HCT116 (cell line): ENCODE measurements at regions not wholly inside any gene's neighbourhood (a gene's known extent, or its start where the extent isn't known, plus 50 kb on each side); places are given as distances from the start of the nearest gene placed in this dataset.

Source experiments
- ATAC-seq: fragments of 200-7000 bp; cut with Tn5 transposase; 2 replicates; pipeline ENCODE4 v1.9.1; 2020; ENCODE audit warnings: mild to moderate bottlenecking, moderate library complexity
- BruUV-seq: library from RNA; stranded (reverse); fragments of 400-500 nt; replicated peaks from 2 replicates; lab custom pipeline; 2021; lab: Mats Ljungman, UMichigan
- CTCF ChIA-PET: fragments of 300-600 bp; sonication (Branson Sonifier 250); formaldehyde crosslinking; loops from one replicate; lab custom pipeline; 2021; ENCODE audit warnings: antibody characterized with exemption; lab: Charles Lee
- POLR2A ChIA-PET: fragments of 300-600, 350-600 bp; sonication (Branson Sonifier 250); formaldehyde crosslinking; loops from one replicate; lab custom pipeline; 2021; ENCODE audit warnings: antibody characterized with exemption; lab: Charles Lee
- RAD21 ChIA-PET, 2 experiments: fragments of 300-600 bp; sonication (Branson Sonifier 250); formaldehyde crosslinking; loops; one replicate each; lab custom pipeline; 2023; ENCODE audit warnings: low total read pairs in 2 of 2; ENCODE audit not compliant: uncharacterized antibody in 2 of 2, unreplicated experiment in 2 of 2, low non-redundant PET in 1 of 2; lab: Charles Lee
- DNase-seq: peaks from one replicate; pipeline ENCODE4 v3.0.0-alpha.2; 2010; ENCODE audit warnings: low read depth, low spot score
- H2AFZ ChIP-seq: fragments of 200-600 bp; shearing (Covaris generic), sonication (generic); 2 replicates; pipeline ENCODE4 v1.6.1; 2017; ENCODE audit warnings: low read depth, mixed run types, mixed read lengths, antibody characterized with exemption, low read length; ENCODE audit not compliant: poor library complexity, severe bottlenecking
- H3K27ac ChIP-seq: 2 replicates; pipeline ENCODE4 v1.5.1; 2012; ENCODE audit warnings: low read depth, low read length
- H3K27me3 ChIP-seq: fragments of 200-600 bp; sonication (generic); 2 replicates; pipeline ENCODE4 v1.6.1; 2016; ENCODE audit warnings: mixed run types, low read length, mixed read lengths; ENCODE audit not compliant: insufficient read depth
- H3K36me3 ChIP-seq, 2 experiments: fragments of 200-500 bp in 1 of 2; fragments of 200-600 bp in 1 of 2; sonication (Bioruptor generic) in 1 of 2; sonication (generic) in 1 of 2; 2 replicates each; pipeline versions ENCODE4 v1.5.1 to v1.6.1; 2014 to 2016; ENCODE audit warnings: low read length in 2 of 2, inconsistent platforms in 1 of 2, mixed read lengths in 1 of 2, mixed run types in 1 of 2; ENCODE audit not compliant: insufficient read depth in 2 of 2, control insufficient read depth in 1 of 2
- H3K4me1 ChIP-seq, 2 experiments: fragments of 200-600 bp in 1 of 2; sonication (generic) in 1 of 2; 2 replicates each; pipeline versions ENCODE4 v1.5.1 to v1.6.1; 2012 to 2017; ENCODE audit warnings: low read length in 2 of 2, inconsistent platforms in 1 of 2, mild to moderate bottlenecking in 1 of 2, mixed read lengths in 1 of 2, mixed run types in 1 of 2, moderate library complexity in 1 of 2; ENCODE audit not compliant: insufficient read depth in 2 of 2, control insufficient read depth in 1 of 2
- H3K4me2 ChIP-seq: fragments of 200-600 bp; sonication (generic); 2 replicates; pipeline ENCODE4 v1.6.1; 2017; ENCODE audit warnings: mixed run types, low read length, mixed read lengths
- H3K4me3 ChIP-seq, 2 experiments: fragments of 200-600 bp in 1 of 2; sonication (generic) in 1 of 2; replicated peaks in 1 of 2; 2 replicates each; pipeline ENCODE4 v1.5.1; 2011 to 2016; ENCODE audit warnings: low read length in 2 of 2, control low read depth in 1 of 2, low read depth in 1 of 2, mild to moderate bottlenecking in 1 of 2, mixed read lengths in 1 of 2, mixed run types in 1 of 2
- H3K79me2 ChIP-seq: fragments of 200-600 bp; sonication (generic); 2 replicates; pipeline ENCODE4 v1.6.1; 2017; ENCODE audit warnings: mild to moderate bottlenecking, mixed run types, low read length, moderate library complexity, mixed read lengths; ENCODE audit not compliant: insufficient read depth
- H3K9ac ChIP-seq: fragments of 200-600 bp; sonication (generic); 2 replicates; pipeline ENCODE4 v1.6.1; 2016; ENCODE audit warnings: low read length, mixed read lengths
- H3K9me2 ChIP-seq: fragments of 200-600 bp; sonication (generic), shearing (Covaris generic); 2 replicates; pipeline ENCODE4 v1.6.1; 2017; ENCODE audit warnings: mixed run types, mild to moderate bottlenecking, moderate library complexity; ENCODE audit not compliant: insufficient read depth
- H3K9me3 ChIP-seq, 2 experiments: fragments of 200-500 bp in 1 of 2; fragments of 200-600 bp in 1 of 2; sonication (Bioruptor generic) in 1 of 2; sonication (generic) in 1 of 2; 2 replicates each; pipeline ENCODE4 v1.6.1; 2014 to 2017; ENCODE audit warnings: low read length in 2 of 2, mixed read lengths in 2 of 2, inconsistent platforms in 1 of 2, low read depth in 1 of 2, mild to moderate bottlenecking in 1 of 2, mixed run types in 1 of 2, moderate library complexity in 1 of 2; ENCODE audit not compliant: control insufficient read depth in 1 of 2, insufficient read depth in 1 of 2
- H4K20me1 ChIP-seq: fragments of 200-600 bp; sonication (generic), shearing (Covaris generic); 2 replicates; pipeline ENCODE4 v1.6.1; 2017; ENCODE audit warnings: mixed run types, mild to moderate bottlenecking, moderate library complexity; ENCODE audit not compliant: insufficient read depth
- CEBPB ChIP-seq: IDR thresholded peaks from 2 replicates; pipeline ENCODE4 v1.6.1; 2012; ENCODE audit warnings: low read depth
- EZH2 ChIP-seq: fragments of 200-600 bp; sonication (generic); IDR thresholded peaks from 2 replicates; pipeline ENCODE4 v1.6.1; 2017; ENCODE audit warnings: antibody characterized with exemption, mixed run types
- EZH2phosphoT487 ChIP-seq: fragments of 200-600 bp; IDR thresholded peaks from 2 replicates; pipeline ENCODE4 v1.6.1; 2018; ENCODE audit warnings: antibody characterized with exemption, borderline replicate concordance
- JUND ChIP-seq: IDR thresholded peaks from 2 replicates; pipeline ENCODE4 v1.6.1; 2012
- MAX ChIP-seq: IDR thresholded peaks from 2 replicates; pipeline ENCODE4 v1.6.1; 2012
- POLR2AphosphoS5 ChIP-seq: IDR thresholded peaks from 2 replicates; pipeline ENCODE4 v1.6.1; 2011; ENCODE audit warnings: mild to moderate bottlenecking, low read depth, low read length, moderate library complexity
- RAD21 ChIP-seq: IDR thresholded peaks from 2 replicates; pipeline ENCODE4 v1.6.1; 2012; ENCODE audit warnings: low read depth, mild to moderate bottlenecking
- SP1 ChIP-seq: IDR thresholded peaks from 2 replicates; pipeline ENCODE4 v1.6.1; 2012; ENCODE audit warnings: low read depth
- SRF ChIP-seq: IDR thresholded peaks from 2 replicates; pipeline ENCODE4 v1.6.1; 2012; ENCODE audit warnings: low read depth
- YY1 ChIP-seq: IDR thresholded peaks from 2 replicates; pipeline ENCODE4 v1.6.1; 2011; ENCODE audit warnings: low read length, low read depth, moderate library complexity, mild to moderate bottlenecking; ENCODE audit not compliant: insufficient replicate concordance; ENCODE audit errors: extremely low read depth
- ZFX ChIP-seq: fragments of 450-650 bp; IDR thresholded peaks from 2 replicates; pipeline ENCODE4 v1.6.1; 2017
- intact Hi-C: fragments of 100-400 bp; cut with micrococcal nuclease; formaldehyde crosslinking; loops from 2 replicates; pipeline ENCODE4 v1.10.0; 2022
- TF ChIP-seq, protein P1 (sequence below): IDR thresholded peaks from 2 replicates; pipeline ENCODE4 v1.6.1; 2012; ENCODE audit warnings: low read depth

DNA sequence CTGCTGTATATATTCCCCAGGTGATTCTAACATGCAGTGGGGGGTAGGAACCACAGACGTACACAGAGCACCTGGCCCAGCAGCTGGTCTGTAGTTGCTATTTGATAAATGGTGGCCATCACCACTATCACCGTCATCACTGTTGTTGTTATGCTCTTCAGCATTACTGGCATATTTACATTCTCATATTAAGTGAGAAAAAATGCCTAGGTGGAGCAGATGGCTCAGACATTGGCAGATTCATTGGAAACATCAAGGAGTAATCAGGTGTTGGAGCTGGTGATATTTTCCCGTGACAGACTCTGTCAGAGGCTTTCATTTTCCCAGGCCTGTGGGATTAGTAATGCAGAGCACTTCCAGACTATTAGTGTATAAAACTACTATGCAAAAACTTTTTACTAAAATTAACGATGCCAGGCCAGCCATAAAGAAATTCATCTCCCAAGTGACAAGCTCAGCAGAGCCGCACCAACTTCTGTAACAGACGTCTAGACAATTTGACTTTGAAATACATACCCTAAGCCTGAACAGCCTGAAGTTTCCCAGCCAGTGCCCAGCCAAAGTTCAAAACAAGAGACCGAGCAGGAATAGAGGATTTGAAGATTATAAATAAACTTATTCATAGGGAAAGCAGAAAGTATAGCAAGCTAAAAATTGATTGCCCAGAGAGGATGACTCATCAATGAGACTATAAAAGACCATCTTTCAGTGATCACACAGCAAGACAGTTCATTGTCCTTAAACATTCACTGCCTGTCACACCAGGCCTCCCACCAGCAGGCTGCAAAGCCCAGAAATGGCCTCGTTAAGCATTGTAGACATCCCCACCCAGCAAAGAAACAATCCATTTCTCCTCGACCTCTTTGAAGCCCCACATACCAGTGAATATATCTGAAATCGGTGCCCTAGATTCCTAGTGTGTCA is 247.4 kb upstream of the CHAC2 start:
- Histone ChIP-seq H3K4me3 (no peak overlapping the region), H3K27me3 (no peaks in the 10 kb centered on the region), H3K27ac (no peak overlapping the region), H3K79me2 (no peaks in the 10 kb centered on the region), H3K4me1 (no peaks in the 10 kb centered on the region), H3K9me2 (no peaks in the 10 kb centered on the region), H3K9me3 (no peaks in the 10 kb centered on the region), H4K20me1 (no peaks in the 10 kb centered on the region), H2AFZ (no peak overlapping the region), H3K36me3 (no peaks in the 10 kb centered on the region), H3K9ac (no peak overlapping the region), H3K4me2 (no peak overlapping the region)
- no peak for DNase-seq
- TF ChIP-seq MAX: no peak
- TF ChIP-seq YY1: no peak
- TF ChIP-seq JUND: no peak
- no peak for TF ChIP-seq EZH2
- no peak for TF ChIP-seq SRF
- TF ChIP-seq RAD21: no peak
- TF ChIP-seq, protein P1, sequence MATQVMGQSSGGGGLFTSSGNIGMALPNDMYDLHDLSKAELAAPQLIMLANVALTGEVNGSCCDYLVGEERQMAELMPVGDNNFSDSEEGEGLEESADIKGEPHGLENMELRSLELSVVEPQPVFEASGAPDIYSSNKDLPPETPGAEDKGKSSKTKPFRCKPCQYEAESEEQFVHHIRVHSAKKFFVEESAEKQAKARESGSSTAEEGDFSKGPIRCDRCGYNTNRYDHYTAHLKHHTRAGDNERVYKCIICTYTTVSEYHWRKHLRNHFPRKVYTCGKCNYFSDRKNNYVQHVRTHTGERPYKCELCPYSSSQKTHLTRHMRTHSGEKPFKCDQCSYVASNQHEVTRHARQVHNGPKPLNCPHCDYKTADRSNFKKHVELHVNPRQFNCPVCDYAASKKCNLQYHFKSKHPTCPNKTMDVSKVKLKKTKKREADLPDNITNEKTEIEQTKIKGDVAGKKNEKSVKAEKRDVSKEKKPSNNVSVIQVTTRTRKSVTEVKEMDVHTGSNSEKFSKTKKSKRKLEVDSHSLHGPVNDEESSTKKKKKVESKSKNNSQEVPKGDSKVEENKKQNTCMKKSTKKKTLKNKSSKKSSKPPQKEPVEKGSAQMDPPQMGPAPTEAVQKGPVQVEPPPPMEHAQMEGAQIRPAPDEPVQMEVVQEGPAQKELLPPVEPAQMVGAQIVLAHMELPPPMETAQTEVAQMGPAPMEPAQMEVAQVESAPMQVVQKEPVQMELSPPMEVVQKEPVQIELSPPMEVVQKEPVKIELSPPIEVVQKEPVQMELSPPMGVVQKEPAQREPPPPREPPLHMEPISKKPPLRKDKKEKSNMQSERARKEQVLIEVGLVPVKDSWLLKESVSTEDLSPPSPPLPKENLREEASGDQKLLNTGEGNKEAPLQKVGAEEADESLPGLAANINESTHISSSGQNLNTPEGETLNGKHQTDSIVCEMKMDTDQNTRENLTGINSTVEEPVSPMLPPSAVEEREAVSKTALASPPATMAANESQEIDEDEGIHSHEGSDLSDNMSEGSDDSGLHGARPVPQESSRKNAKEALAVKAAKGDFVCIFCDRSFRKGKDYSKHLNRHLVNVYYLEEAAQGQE: no peak
- no peak for TF ChIP-seq EZH2phosphoT487
- TF ChIP-seq POLR2AphosphoS5: no peak
- TF ChIP-seq SP1: no peak
- TF ChIP-seq CEBPB: no peak
- TF ChIP-seq ZFX: no peak
- ATAC-seq: no peak; the same call in 1 of the 2 replicates
- ChIA-PET RAD21 (no interaction called here), POLR2A (no interaction called here), CTCF (no interaction called here)
- intact Hi-C loops: no loop called here
- BruUV-seq: no TSS peak
